Neural crest cell (in vitro differentiated cells): ENCODE measurements at regions not wholly inside any gene's neighbourhood (a gene's known extent, or its start where the extent isn't known, plus 50 kb on each side); places are given as distances from the start of the nearest gene placed in this dataset.

Experiments used
- DNase-seq: peaks from one replicate; pipeline ENCODE4 v3.0.0; 2021; ENCODE audit warnings: low read depth, mixed read lengths, low spot score
- H3K27ac Mint-ChIP-seq: one replicate; pipeline ENCODE4 v1.8.0; 2021; ENCODE audit warnings: mild to moderate bottlenecking, mixed read lengths; ENCODE audit not compliant: unreplicated experiment
- H3K27me3 Mint-ChIP-seq: 2 replicates; pipeline ENCODE4 v1.8.0; 2021; ENCODE audit warnings: low read depth, mild to moderate bottlenecking, mixed read lengths
- H3K36me3 Mint-ChIP-seq: 2 replicates; pipeline ENCODE4 v1.8.0; 2021; ENCODE audit warnings: low read depth, mild to moderate bottlenecking, mixed read lengths
- H3K4me1 Mint-ChIP-seq: 2 replicates; pipeline ENCODE4 v1.8.0; 2021; ENCODE audit warnings: mixed read lengths
- H3K4me3 Mint-ChIP-seq: one replicate; pipeline ENCODE4 v1.8.0; 2021; ENCODE audit warnings: mild to moderate bottlenecking, mixed read lengths
- H3K9me3 Mint-ChIP-seq: 2 replicates; pipeline ENCODE4 v1.8.0; 2021; ENCODE audit warnings: mixed read lengths
- TF ChIP-seq, protein P1 (sequence below): fragments of 200-600 bp; sonication (generic); conservative IDR thresholded peaks from 2 replicates; pipeline ENCODE4 v1.5.0; 2021; ENCODE audit warnings: antibody characterized with exemption, mild to moderate bottlenecking

DNA sequence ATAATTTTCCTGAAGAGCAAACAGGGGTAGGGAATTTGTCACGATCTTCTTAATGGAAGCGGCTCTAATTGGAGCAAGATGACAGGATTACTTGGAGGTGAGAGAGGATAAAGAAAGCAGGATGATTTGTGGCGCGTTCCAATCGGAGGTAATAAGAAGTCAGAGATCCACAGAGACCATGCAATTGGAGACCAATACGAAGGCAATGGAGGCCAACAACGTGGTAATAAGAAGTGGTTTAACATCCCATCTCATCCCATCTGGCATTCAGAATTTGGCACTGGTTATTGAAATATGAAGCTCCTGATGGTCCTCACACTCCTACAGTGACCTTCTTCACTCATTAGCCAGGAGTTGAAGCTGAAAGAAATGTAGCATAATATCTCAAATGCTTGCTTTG is 130.6 kb downstream of the DLEU7 start:
- no peak overlapping the region for H3K4me3 Mint-ChIP-seq
- DNase-seq = no peak
- H3K27ac Mint-ChIP-seq = no peak overlapping the region
- H3K4me1 Mint-ChIP-seq = peaks cover under 1% of the 10 kb centered on the region
- no peaks in the 10 kb centered on the region for H3K27me3 Mint-ChIP-seq
- H3K36me3 Mint-ChIP-seq = peaks cover 12% of the 10 kb centered on the region
- TF ChIP-seq, protein P1, sequence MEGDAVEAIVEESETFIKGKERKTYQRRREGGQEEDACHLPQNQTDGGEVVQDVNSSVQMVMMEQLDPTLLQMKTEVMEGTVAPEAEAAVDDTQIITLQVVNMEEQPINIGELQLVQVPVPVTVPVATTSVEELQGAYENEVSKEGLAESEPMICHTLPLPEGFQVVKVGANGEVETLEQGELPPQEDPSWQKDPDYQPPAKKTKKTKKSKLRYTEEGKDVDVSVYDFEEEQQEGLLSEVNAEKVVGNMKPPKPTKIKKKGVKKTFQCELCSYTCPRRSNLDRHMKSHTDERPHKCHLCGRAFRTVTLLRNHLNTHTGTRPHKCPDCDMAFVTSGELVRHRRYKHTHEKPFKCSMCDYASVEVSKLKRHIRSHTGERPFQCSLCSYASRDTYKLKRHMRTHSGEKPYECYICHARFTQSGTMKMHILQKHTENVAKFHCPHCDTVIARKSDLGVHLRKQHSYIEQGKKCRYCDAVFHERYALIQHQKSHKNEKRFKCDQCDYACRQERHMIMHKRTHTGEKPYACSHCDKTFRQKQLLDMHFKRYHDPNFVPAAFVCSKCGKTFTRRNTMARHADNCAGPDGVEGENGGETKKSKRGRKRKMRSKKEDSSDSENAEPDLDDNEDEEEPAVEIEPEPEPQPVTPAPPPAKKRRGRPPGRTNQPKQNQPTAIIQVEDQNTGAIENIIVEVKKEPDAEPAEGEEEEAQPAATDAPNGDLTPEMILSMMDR = no peak
- no peaks in the 10 kb centered on the region for H3K9me3 Mint-ChIP-seq

DNA sequence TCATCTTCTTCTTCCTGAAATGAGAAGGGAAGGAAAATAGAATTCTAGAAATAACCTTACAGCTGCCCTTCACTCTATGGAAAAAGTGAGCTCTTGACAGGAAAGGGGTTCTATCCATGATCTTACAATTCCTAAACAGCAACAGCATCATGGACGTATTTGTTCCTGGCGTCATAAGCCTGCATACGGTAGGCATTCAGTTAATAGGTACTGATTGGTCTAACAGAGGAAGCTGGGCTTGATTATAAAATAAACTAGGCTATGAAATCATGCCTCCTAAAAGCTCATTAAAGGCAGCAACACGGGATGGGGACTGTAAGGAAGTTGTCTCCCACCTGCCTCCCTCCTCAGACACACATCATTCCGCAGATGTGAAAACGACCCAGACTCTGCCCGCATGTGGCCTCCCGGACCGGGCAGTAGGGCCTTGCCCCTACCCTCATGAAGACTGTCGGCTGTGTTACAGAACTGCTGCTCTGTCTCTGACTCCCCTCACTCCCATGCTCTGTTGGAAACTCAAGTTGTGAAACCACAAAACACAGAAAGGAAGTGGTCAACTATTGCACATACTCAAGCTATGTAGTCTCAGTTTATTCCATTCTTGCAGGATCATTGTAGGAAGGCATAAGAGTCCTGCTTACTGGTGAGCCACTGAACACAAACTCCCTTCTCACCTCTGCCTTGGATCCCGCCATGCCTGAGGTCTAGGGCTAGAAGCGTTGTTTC is 129.8 kb downstream of the DLEU7 start:
- DNase-seq = no peak
- H3K27ac Mint-ChIP-seq = peak overlapping the region; percentile 31
- H3K9me3 Mint-ChIP-seq = no peaks in the 10 kb centered on the region
- TF ChIP-seq, protein P1 = no peak
- no peak overlapping the region for H3K4me3 Mint-ChIP-seq
- H3K27me3 Mint-ChIP-seq = no peaks in the 10 kb centered on the region
- H3K4me1 Mint-ChIP-seq = no peaks in the 10 kb centered on the region
- peaks cover 12% of the 10 kb centered on the region for H3K36me3 Mint-ChIP-seq

DNA sequence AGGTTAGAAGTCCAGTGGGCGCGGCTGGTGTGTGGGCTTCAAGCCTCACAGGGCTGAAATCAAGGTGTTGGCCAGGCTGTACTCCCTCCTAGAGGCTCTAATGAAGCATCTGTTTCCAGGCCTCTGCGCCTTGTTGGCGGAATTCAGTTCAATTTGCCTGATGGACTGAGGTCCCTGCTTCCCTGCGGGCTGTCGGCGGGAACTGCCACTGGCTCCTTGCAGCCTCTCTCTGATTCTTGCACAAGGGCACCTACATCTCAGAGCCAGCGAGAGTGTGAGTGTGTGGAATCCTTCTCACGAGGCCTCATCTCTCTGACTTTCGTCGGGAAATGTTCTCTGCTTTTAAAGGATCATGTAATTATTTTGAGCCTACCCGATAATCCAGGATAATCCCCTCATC is 128.6 kb downstream of the DLEU7 start:
- Mint-ChIP-seq H3K36me3 (peaks cover 12% of the 10 kb centered on the region), H3K27ac (no peak overlapping the region), H3K4me1 (no peaks in the 10 kb centered on the region), H3K9me3 (peaks cover 3% of the 10 kb centered on the region), H3K27me3 (no peaks in the 10 kb centered on the region), H3K4me3 (no peak overlapping the region)
- TF ChIP-seq, protein P1 = no peak
- no peak for DNase-seq

DNA sequence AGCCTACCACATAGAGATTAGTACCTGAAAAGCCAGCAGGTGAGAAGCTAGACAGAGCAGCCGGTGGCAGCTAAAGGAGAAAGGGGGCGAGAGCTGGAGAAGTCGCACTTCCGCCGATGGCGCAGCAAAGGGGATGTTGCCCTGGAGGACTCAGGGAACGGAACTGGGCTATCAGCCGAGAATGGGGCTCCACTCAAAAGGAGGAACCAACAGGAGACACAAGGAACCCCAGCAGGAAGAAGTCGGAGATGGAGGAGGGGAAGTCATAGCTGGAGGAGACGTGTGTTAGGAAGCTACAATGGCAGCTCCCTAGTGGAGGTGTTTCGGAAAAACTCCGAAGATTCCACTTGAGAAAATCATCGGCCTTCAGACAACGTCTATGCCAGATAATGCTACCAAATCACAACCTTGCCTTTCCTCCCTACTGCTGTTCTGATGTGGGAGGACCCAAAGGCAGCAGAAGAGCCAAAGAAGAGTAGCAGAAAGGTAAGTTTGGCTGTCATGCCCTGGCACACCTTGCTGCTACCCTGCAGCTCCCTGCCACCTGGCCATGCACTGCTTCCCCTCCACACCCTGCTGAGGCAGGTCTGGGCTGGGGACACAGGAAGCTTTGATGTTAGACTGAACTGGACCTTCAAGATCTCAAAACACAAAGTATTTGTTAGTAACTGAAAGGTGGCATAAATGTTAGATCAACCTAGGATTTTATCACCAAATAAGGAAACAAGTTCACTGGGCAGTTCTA is 127.9 kb downstream of the DLEU7 start:
- Mint-ChIP-seq H3K9me3 (peaks cover 3% of the 10 kb centered on the region), H3K4me3 (no peak overlapping the region), H3K4me1 (no peaks in the 10 kb centered on the region), H3K36me3 (peaks cover 12% of the 10 kb centered on the region), H3K27ac (peak overlapping the region; percentile 88), H3K27me3 (no peaks in the 10 kb centered on the region)
- DNase-seq = no peak
- TF ChIP-seq, protein P1 = no peak

DNA sequence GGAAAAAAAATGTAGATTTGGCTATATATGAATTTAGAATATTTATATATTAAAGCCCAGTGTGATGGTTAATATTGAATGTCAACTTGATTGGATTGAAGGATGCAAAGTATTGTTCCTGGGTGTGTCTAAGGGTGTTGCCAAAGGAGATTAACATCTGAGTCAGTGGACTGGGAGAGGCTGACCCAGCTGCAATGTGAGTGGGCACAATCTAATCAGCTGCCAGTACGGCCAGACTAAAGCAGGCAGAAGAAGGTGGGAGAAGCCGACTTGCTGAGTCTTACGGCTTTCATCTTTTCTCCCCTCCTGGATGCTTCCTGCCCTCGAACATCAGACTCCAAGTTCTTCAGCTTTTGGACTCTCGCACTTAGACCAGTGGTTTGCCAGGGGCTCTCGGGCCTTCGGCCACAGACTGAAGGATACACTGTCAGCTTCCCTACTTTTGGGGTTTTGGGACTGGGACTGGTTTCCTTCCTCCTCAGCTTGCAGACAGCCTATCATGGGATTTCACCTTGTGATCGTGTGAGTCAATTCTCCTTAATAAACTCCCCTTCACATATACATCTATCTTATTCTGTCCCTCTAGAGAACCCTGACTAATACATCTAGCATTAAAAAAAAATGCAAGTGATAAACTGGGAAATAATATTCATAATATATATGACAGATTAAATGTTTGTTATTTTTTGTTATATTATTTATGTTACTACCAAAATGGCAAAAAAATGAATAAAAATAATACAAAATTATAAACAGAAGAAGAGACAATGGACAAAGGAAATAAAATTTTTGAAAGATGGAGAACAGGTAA is 122.4 kb downstream of the DLEU7 start:
- H3K4me3 Mint-ChIP-seq = no peak overlapping the region
- DNase-seq = no peak
- H3K4me1 Mint-ChIP-seq = no peaks in the 10 kb centered on the region
- peaks cover 6% of the 10 kb centered on the region for H3K9me3 Mint-ChIP-seq
- TF ChIP-seq, protein P1 = no peak
- H3K36me3 Mint-ChIP-seq = no peaks in the 10 kb centered on the region
- no peaks in the 10 kb centered on the region for H3K27me3 Mint-ChIP-seq
- H3K27ac Mint-ChIP-seq = no peak overlapping the region
